Breast epithelium (tissue), 3 donors: ENCODE measurements at regions not wholly inside any gene's neighbourhood (a gene's known extent, or its start where the extent isn't known, plus 50 kb on each side); places are given as distances from the start of the nearest gene placed in this dataset.

Source experiments
- CTCF ChIP-seq, 3 donors: fragments of 450-650 bp; IDR thresholded peaks; one replicate each; pipeline ENCODE4 v1.5.1; 2016 to 2017; ENCODE audit warnings: antibody characterized with exemption in 3 of 3, mild to moderate bottlenecking in 3 of 3, moderate library complexity in 3 of 3
- POLR2A ChIP-seq: fragments of 450-650 bp; IDR thresholded peaks from one replicate; pipeline ENCODE4 v1.6.1; 2016; ENCODE audit warnings: antibody characterized with exemption, mild to moderate bottlenecking, moderate library complexity
- POLR2AphosphoS5 ChIP-seq, 3 donors: sonication (generic); formaldehyde crosslinking; IDR thresholded peaks; one replicate each; pipeline ENCODE4 v1.6.1; 2017; ENCODE audit warnings: antibody characterized with exemption in 3 of 3

DNA sequence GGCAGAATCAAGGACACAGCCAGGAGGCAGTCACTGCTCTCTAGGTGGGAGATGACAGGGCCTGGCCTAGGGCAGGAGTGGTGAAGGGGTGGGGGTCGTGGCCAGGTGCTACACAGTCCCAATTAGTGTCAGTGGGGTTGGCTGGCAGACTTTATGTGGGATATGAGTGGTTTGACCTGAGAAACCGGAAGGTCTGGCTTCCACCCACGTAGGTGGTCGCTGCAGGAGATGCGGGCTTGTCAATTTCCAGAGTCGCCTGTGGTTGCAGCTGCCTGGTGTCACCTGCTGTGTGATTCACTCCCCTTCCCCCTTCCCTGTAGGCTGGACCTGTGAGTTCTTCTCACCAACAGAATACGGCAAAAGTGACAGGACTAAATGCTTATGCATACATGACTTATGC is 124.3 kb downstream of the KLF6 start:
- TF ChIP-seq POLR2AphosphoS5 (IDR thresholded peaks at IDR 0.05) (no peak), CTCF (IDR thresholded peaks at IDR 0.05) (no peak), POLR2A (no peak)
